DMS153 (cell line): ENCODE measurements at regions not wholly inside any gene's neighbourhood (a gene's known extent, or its start where the extent isn't known, plus 50 kb on each side); places are given as distances from the start of the nearest gene placed in this dataset.
"Not testable (repeated sequence)": the region's sequence is repeated elsewhere in the genome, so short reads cannot be mapped to it uniquely, and the experiment has no call there.

Experiments
- DNase-seq: peaks from one replicate; lab custom pipeline; 2025; lab: John Stamatoyannopoulos, UW

- no peak for DNase-seq
Measured at GRCh38 chr22:48499456-48500425, 1327.9 kb downstream of the BRD1 start.

GRCh38 chr22:48498526-48499331 is 1328.9 kb downstream of the BRD1 start:
- DNase-seq: no peak

GRCh38 chr22:48497743-48498520 is 1329.7 kb downstream of the BRD1 start:
- not testable (repeated sequence) for DNase-seq

GRCh38 chr22:48496987-48497650 is 1330.6 kb downstream of the BRD1 start:
- DNase-seq: no peak

- DNase-seq: no peak
Measured at GRCh38 chr22:48496226-48496845, 1331.3 kb downstream of the BRD1 start.

GRCh38 chr22:48495751-48496080 is 1332.0 kb downstream of the BRD1 start:
- no peak for DNase-seq

- DNase-seq: no peak
Measured at GRCh38 chr22:48494968-48495750, 1332.5 kb downstream of the BRD1 start.

- no peak for DNase-seq
Measured at GRCh38 chr22:48494256-48494967, 1333.3 kb downstream of the BRD1 start.

- DNase-seq: no peak
Measured at GRCh38 chr22:48493733-48494132, 1333.9 kb downstream of the BRD1 start.

GRCh38 chr22:48492366-48493320 is 1335.0 kb downstream of the BRD1 start:
- DNase-seq: peak; percentile 45

- no peak for DNase-seq
Measured at GRCh38 chr22:48491451-48491941, 1336.2 kb downstream of the BRD1 start.

- no peak for DNase-seq
Measured at GRCh38 chr22:48490500-48491411, 1336.9 kb downstream of the BRD1 start.

GRCh38 chr22:48489551-48490499 is 1337.8 kb downstream of the BRD1 start:
- no peak for DNase-seq

GRCh38 chr22:48488611-48489511 is 1338.8 kb downstream of the BRD1 start:
- DNase-seq: no peak

GRCh38 chr22:48488149-48488551 is 1339.5 kb downstream of the BRD1 start:
- no peak for DNase-seq
